GM12878 (cell line): ENCODE measurements at regions not wholly inside any gene's neighbourhood (a gene's known extent, or its start where the extent isn't known, plus 50 kb on each side); places are given as distances from the start of the nearest gene placed in this dataset.

Source experiments
- ATAC-seq: fragments of 200-7000 bp; cut with Tn5 transposase; 3 replicates; pipeline ENCODE4 v1.9.1; 2020; ENCODE audit warnings: mild to moderate bottlenecking, moderate library complexity
- BruUV-seq: library from RNA; stranded (reverse); fragments of 400-500 nt; replicated peaks from 2 replicates; lab custom pipeline; 2021; lab: Mats Ljungman, UMichigan
- CTCF ChIA-PET: fragments of 300-600 bp; sonication (Branson Sonifier 250); formaldehyde crosslinking; extraction: SDS; loops from one replicate; lab custom pipeline; 2021; ENCODE audit warnings: inconsistent platforms; lab: Yijun Ruan, JAX
- POLR2A ChIA-PET: fragments of 350-600 bp; formaldehyde crosslinking; extraction: SDS; loops from one replicate; lab custom pipeline; 2021; ENCODE audit warnings: inconsistent platforms; lab: Charles Lee
- RAD21 ChIA-PET: fragments of 300-600 bp; sonication (Branson Sonifier 250); formaldehyde crosslinking; loops from one replicate; lab custom pipeline; 2023; ENCODE audit warnings: antibody characterized with exemption; ENCODE audit not compliant: unreplicated experiment; lab: Charles Lee
- SMC1A ChIA-PET: fragments of 300-600 bp; sonication (Branson Sonifier 250); formaldehyde crosslinking; loops from one replicate; lab custom pipeline; 2023; ENCODE audit not compliant: unreplicated experiment, uncharacterized antibody; lab: Charles Lee
- DNase-seq: peaks from one replicate; pipeline ENCODE4 v3.0.0-alpha.2; 2011; ENCODE audit warnings: low read depth, low spot score
- FAIRE-seq: peaks from 3 replicates; lab custom pipeline; 2011; peaks lifted over from hg19 to GRCh38; lab: Jason Lieb, UNC
- H2AFZ ChIP-seq: 2 replicates; pipeline ENCODE4 v1.6.0; 2011; ENCODE audit warnings: low read depth, low read length, control low read depth; ENCODE audit not compliant: control insufficient read depth
- H3K27ac ChIP-seq: 2 replicates; pipeline ENCODE4 v1.5.1; 2011; ENCODE audit warnings: control low read depth; ENCODE audit not compliant: control insufficient read depth, insufficient read depth
- H3K27me3 ChIP-seq, 2 experiments: replicated peaks in 1 of 2; 2 replicates each; pipeline versions ENCODE4 v1.6.0 to v1.6.1; 2011; ENCODE audit warnings: low read length in 1 of 2; ENCODE audit not compliant: control insufficient read depth in 2 of 2, insufficient read depth in 2 of 2
- H3K36me3 ChIP-seq, 2 experiments: 2 replicates each; pipeline ENCODE4 v1.5.1; 2011; ENCODE audit warnings: low read length in 1 of 2; ENCODE audit not compliant: control insufficient read depth in 2 of 2, insufficient read depth in 2 of 2
- H3K4me1 ChIP-seq: 2 replicates; pipeline ENCODE4 v1.6.1; 2011; ENCODE audit warnings: mild to moderate bottlenecking, low read length, moderate library complexity, mixed read lengths; ENCODE audit not compliant: control insufficient read depth, insufficient read depth
- H3K4me2 ChIP-seq: 2 replicates; pipeline ENCODE4 v1.6.0; 2011; ENCODE audit warnings: control low read depth; ENCODE audit not compliant: control insufficient read depth, insufficient read depth
- H3K4me3 ChIP-seq: fragments of 200-600 bp; sonication (generic); 2 replicates; pipeline ENCODE4 v1.5.1; 2016
- H3K79me2 ChIP-seq: 2 replicates; pipeline ENCODE4 v1.6.0; 2011; ENCODE audit warnings: low read length; ENCODE audit not compliant: control insufficient read depth, insufficient read depth
- H3K9ac ChIP-seq: 2 replicates; pipeline ENCODE4 v1.8.0; 2011; ENCODE audit warnings: low read length, control low read depth, mixed read lengths; ENCODE audit not compliant: control insufficient read depth, insufficient read depth
- H3K9me3 ChIP-seq: replicated peaks from 3 replicates; pipeline ENCODE4 v1.5.1; 2011; ENCODE audit warnings: mild to moderate bottlenecking, low read length; ENCODE audit not compliant: control insufficient read depth, insufficient read depth
- H4K20me1 ChIP-seq: 2 replicates; pipeline ENCODE4 v1.6.0; 2011; ENCODE audit not compliant: control insufficient read depth, insufficient read depth
- ATF2 ChIP-seq: IDR thresholded peaks from 2 replicates; pipeline ENCODE4 v1.6.1; 2012; ENCODE audit warnings: low read length, inconsistent platforms
- RAD21 ChIP-seq: IDR thresholded peaks from 2 replicates; pipeline ENCODE4 v1.6.1; 2011; ENCODE audit warnings: mild to moderate bottlenecking, low read depth, low read length, moderate library complexity; ENCODE audit not compliant: insufficient read depth
- RCOR1 ChIP-seq: conservative IDR thresholded peaks from 2 replicates; pipeline ENCODE4 v1.6.1; 2012; ENCODE audit warnings: low read depth, low read length, improper control_type of control experiment
- SMAD5 ChIP-seq: IDR thresholded peaks from 2 replicates; pipeline ENCODE4 v1.6.1; 2016; ENCODE audit warnings: antibody characterized with exemption, low read depth
- WGBS: methylation state at CpG from one replicate; pipeline ENCODE4 v1.1.6; 2016; ENCODE audit warnings: low lambda C conversion rate; ENCODE audit not compliant: insufficient replicate concordance, insufficient coverage; ENCODE audit errors: missing lambda C conversion rate; 5-methylcytosine and 5-hydroxymethylcytosine counted together
- in situ Hi-C: fragments of 300-500 bp; cut with MboI; formaldehyde crosslinking; loops from 9 replicates; pipeline ENCODE4 v1.14.3; 2018; ENCODE audit warnings: mixed read lengths
- intact Hi-C: fragments of 100-400 bp; cut with micrococcal nuclease; formaldehyde crosslinking; loops from one replicate; pipeline ENCODE4 v1.14.2; 2022; ENCODE audit not compliant: unreplicated experiment
- TF ChIP-seq, protein P1 (sequence below): fragments of 450-650 bp; IDR thresholded peaks from 2 replicates; pipeline ENCODE4 v1.6.1; 2017; ENCODE audit warnings: mild to moderate bottlenecking, low read depth, inconsistent platforms; ENCODE audit not compliant: poor library complexity, severe bottlenecking

DNA sequence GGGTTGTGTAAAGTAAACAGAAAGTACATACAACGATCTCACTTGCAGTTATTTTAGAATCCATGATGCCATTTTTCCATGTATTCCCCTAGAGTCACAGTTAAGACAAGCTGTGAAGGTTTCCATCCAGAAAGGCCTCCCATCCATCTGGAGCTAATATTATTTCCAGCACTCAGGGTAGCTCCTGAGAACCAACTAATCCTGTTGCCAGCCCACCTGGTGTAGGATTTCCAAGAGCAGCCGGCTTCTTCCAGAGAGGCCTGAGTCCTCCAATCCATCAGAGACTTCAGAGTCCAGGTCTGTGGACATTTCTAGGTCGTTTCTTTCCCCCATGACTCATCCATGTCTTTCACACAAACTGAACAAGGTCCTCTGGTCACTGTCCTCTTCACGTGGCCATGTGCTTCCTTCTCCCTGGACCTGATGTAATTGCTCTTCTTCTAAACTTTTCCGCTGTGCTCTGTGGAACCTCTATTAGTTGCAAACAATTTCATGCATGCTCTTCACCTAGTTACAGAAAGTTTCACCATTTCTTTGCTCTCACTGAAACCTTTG, 270.3 kb upstream of the TMTC4 start:
- no peak overlapping the region for H3K4me2 ChIP-seq
- no peaks in the 10 kb centered on the region for H4K20me1 ChIP-seq
- H3K36me3 ChIP-seq, result no peaks in the 10 kb centered on the region
- DNase-seq (no peak), FAIRE-seq (no peak), ATAC-seq (no peak)
- SMC1A ChIA-PET, result no interaction called here
- RAD21 ChIA-PET, result no interaction called here
- no peak overlapping the region for H2AFZ ChIP-seq
- H3K4me3 ChIP-seq, result no peak overlapping the region
- POLR2A ChIA-PET, result no interaction called here
- no peaks in the 10 kb centered on the region for H3K79me2 ChIP-seq
- no peaks in the 10 kb centered on the region for H3K4me1 ChIP-seq
- no peaks in the 10 kb centered on the region for H3K27me3 ChIP-seq
- in situ Hi-C loops, result no loop called here
- no TSS peak for BruUV-seq
- TF ChIP-seq RAD21 (no peak), SMAD5 (no peak), ATF2 (no peak), RCOR1 (no peak)
- TF ChIP-seq, protein P1, sequence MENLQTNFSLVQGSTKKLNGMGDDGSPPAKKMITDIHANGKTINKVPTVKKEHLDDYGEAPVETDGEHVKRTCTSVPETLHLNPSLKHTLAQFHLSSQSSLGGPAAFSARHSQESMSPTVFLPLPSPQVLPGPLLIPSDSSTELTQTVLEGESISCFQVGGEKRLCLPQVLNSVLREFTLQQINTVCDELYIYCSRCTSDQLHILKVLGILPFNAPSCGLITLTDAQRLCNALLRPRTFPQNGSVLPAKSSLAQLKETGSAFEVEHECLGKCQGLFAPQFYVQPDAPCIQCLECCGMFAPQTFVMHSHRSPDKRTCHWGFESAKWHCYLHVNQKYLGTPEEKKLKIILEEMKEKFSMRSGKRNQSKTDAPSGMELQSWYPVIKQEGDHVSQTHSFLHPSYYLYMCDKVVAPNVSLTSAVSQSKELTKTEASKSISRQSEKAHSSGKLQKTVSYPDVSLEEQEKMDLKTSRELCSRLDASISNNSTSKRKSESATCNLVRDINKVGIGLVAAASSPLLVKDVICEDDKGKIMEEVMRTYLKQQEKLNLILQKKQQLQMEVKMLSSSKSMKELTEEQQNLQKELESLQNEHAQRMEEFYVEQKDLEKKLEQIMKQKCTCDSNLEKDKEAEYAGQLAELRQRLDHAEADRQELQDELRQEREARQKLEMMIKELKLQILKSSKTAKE, result no peak
- no peak overlapping the region for H3K9ac ChIP-seq
- no peak overlapping the region for H3K27ac ChIP-seq
- intact Hi-C loops, result no loop called here
- CTCF ChIA-PET, result no interaction called here
- H3K9me3 ChIP-seq, result no peaks in the 10 kb centered on the region
- 17% methylated on average over 5 of the region's 5 CpGs for WGBS
